Small intestine (tissue), 7 donors: ENCODE measurements at regions not wholly inside any gene's neighbourhood (a gene's known extent, or its start where the extent isn't known, plus 50 kb on each side); places are given as distances from the start of the nearest gene placed in this dataset.

ENCODE experiments used
- DNase-seq, 2 donors: peaks; one replicate each; pipeline versions ENCODE4 v3.0.0 to v3.0.0-alpha.2; 2013
- FAIRE-seq: peaks from 2 replicates; lab custom pipeline; 2012; peaks lifted over from hg19 to GRCh38; lab: Jason Lieb, UNC
- H3K27ac ChIP-seq, 3 donors: one replicate each; pipeline ENCODE4 v1.5.1; 2013; ENCODE audit warnings: low read length in 2 of 3, mild to moderate bottlenecking in 2 of 3, control low read depth in 1 of 3, inconsistent platforms in 1 of 3, low read depth in 1 of 3, moderate library complexity in 1 of 3
- H3K27me3 ChIP-seq, 3 donors: one replicate each; pipeline ENCODE4 v1.6.1; 2013; ENCODE audit warnings: low read length in 3 of 3, inconsistent platforms in 1 of 3; ENCODE audit not compliant: control insufficient read depth in 3 of 3, insufficient read depth in 3 of 3
- H3K36me3 ChIP-seq, 3 donors: one replicate each; pipeline ENCODE4 v1.6.1; 2013; ENCODE audit warnings: low read length in 3 of 3, inconsistent platforms in 1 of 3, low read depth in 1 of 3, mild to moderate bottlenecking in 1 of 3, moderate library complexity in 1 of 3; ENCODE audit not compliant: control insufficient read depth in 3 of 3, insufficient read depth in 2 of 3
- H3K4me1 ChIP-seq, 3 donors: one replicate each; pipeline ENCODE4 v1.6.1; 2013; ENCODE audit warnings: low read length in 2 of 3, inconsistent platforms in 1 of 3, low read depth in 1 of 3, mild to moderate bottlenecking in 1 of 3, moderate library complexity in 1 of 3; ENCODE audit not compliant: control insufficient read depth in 3 of 3, insufficient read depth in 2 of 3
- H3K4me3 ChIP-seq, 3 donors: one replicate each; pipeline ENCODE4 v1.5.1; 2013; ENCODE audit warnings: low read length in 3 of 3, control low read depth in 1 of 3, inconsistent platforms in 1 of 3, low read depth in 1 of 3, mild to moderate bottlenecking in 1 of 3, moderate library complexity in 1 of 3
- H3K9me3 ChIP-seq, 2 donors: one replicate each; pipeline ENCODE4 v1.6.1; 2013; ENCODE audit warnings: low read depth in 1 of 2, low read length in 1 of 2; ENCODE audit not compliant: control insufficient read depth in 2 of 2, insufficient read depth in 1 of 2
- WGBS, 3 donors: extraction: QIAGEN DNeasy Blood & Tissue Kit; methylation state at CpG; one replicate each; pipeline ENCODE4 v1.1.7; 2013; 5-methylcytosine and 5-hydroxymethylcytosine counted together
- donor health status: healthy with polysubstance abuse.
- donor health status: control.
- donor health status: control.
- donor health status: Bipolar disorder and iron deficiency.
- donor health status: healthy.

DNA sequence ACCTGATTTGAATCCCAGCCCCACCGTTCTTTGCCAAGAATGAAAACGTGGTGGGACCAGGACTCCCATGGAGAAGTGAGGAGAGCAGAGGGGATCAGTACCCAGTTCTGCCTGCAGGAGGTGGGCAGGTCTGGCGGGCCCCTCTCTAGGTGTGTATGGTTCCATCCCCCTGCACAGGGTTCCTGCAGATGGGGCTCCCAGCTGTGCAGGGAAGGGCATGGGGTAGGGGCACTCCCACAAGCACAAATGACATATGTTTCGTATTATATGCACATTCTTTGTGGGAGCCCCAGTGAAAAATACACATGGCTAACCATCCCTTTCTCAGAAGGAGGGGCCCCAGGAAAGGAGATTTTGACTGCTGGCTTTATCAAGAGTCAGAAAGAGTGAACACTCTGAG lies 144.6 kb downstream of the PLPP3 start:
- Histone ChIP-seq H3K9me3 (no peaks in the 10 kb centered on the region), H3K36me3 (no peaks in the 10 kb centered on the region)
- FAIRE-seq = no peak

DNA sequence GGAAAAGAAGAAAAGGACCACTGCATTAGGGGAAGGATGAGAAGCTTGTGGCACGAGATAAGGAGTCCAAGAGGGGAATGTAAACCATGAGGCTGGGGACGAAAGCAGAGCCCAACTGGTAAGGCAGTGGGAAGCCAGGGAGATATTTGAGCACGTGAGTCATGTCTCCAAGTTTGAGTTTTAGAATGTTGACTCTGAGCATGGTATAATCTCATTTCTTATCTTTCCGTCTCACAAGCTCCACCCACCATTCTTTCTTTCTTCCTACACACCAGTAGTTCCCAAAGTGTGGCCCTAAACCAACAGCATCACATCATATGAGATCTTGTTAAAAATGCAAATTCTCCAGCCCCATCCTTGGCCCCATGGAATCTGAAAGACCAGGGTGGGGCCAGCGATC lies 145.3 kb downstream of the PLPP3 start:
- DNase-seq = no peak
- Histone ChIP-seq H3K27me3 (peaks cover 0 to 2% (median 0%) of the 10 kb centered on the region in 3 donors), H3K36me3 (no peaks in the 10 kb centered on the region), H3K4me3 (no peak overlapping the region), H3K4me1 (peaks cover 0 to 41% (median 0%) of the 10 kb centered on the region in 3 donors), H3K27ac (no peak overlapping the region), H3K9me3 (no peaks in the 10 kb centered on the region)
- FAIRE-seq = no peak
- 51 to 65% (median 57%) methylated on average over 5 of the region's 5 CpGs for WGBS, 3 donors

More for the DNA sequence above, 144.6 kb downstream of the PLPP3 start:
- 78 to 86% (median 85%) methylated on average over 4 of the region's 4 CpGs for WGBS, 3 donors
- no peak overlapping the region for H3K4me3 ChIP-seq
- DNase-seq = no peak
- H3K27ac ChIP-seq = no peak overlapping the region
- H3K4me1 ChIP-seq = peaks cover 0 to 41% (median 0%) of the 10 kb centered on the region in 3 donors
- H3K27me3 ChIP-seq = peaks cover 0 to 2% (median 0%) of the 10 kb centered on the region in 3 donors

DNA sequence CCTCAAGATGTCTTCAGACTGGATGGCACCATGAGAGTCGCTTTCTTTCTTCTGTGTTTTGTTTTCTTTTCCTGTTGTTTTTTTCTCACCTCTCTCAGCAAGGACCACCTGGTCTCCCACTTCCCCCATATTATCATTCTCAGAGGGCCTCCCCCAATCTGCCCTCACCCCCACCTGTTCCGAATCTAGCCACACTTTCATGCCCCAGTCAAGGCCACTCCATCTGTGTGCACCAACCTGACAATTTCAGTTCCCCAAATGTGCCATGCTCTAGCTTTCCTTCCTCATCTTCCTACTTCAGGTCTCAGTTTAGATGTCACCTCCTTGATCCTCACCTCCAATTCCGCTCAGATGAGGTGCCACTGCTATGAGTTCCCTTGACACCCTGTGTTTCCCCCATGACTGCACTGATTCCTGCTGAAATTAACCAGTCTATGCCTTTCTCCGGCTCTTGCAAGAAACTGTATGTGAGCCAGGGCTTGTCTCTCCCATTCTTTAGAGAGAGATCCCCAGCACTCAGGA lies 146.2 kb downstream of the PLPP3 start:
- H3K36me3 ChIP-seq = no peaks in the 10 kb centered on the region
- FAIRE-seq = no peak
- peaks cover 0 to 2% (median 0%) of the 10 kb centered on the region in 3 donors for H3K27me3 ChIP-seq
- 89 to 92% (median 91%) methylated on average over 4 of the region's 4 CpGs for WGBS, 3 donors
- H3K4me3 ChIP-seq = no peak overlapping the region
- no peak overlapping the region for H3K27ac ChIP-seq
- no peaks in the 10 kb centered on the region for H3K9me3 ChIP-seq
- peaks cover 0 to 41% (median 0%) of the 10 kb centered on the region in 3 donors for H3K4me1 ChIP-seq
- no peak for DNase-seq

DNA sequence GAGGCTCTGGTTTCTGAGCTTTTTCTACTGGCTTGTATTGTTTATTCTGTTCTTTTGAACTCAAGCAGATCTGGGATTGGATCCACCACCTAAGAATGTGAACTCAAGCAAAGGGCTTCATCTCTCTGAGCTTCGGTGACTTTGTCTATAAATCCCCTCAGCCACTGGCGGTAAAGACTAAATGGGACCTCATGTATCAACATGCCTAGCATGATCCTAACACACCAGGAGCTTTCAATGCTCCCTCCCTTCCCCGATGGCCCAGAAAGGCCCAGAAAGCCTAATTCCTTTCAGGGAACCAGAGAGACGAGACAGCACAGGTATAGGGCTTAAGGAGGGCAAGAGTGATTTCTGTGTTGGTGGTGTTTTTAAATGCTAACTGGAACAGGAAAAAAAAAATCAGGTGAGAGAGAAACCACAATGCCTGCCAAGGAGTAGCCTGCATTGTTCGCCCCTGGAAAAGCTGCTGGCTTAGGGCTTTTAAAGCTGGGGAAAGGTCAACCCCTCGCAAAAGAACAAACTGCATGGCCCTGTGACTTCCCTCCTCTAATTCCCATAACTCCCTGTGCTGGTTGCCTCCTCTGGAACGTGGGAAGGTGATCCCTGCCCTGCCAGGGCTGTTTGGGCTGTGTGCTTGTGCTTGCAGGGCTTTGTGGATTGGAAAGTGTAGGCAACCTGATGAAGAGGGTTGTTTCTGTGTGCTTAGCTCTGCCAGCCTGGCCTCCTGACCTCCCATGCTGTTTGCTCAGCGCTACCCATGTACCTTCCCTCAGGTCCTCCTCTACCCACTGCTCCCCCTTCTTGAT lies 147.0 kb downstream of the PLPP3 start:
- H3K9me3 ChIP-seq = no peaks in the 10 kb centered on the region
- no peak overlapping the region for H3K27ac ChIP-seq
- no peak overlapping the region for H3K4me3 ChIP-seq
- H3K27me3 ChIP-seq = peaks cover 0 to 2% (median 0%) of the 10 kb centered on the region in 3 donors
- WGBS, 3 donors = 57 to 71% (median 62%) methylated on average over 8 of the region's 8 CpGs
- H3K36me3 ChIP-seq = no peaks in the 10 kb centered on the region
- peaks cover 0 to 34% (median 0%) of the 10 kb centered on the region in 3 donors for H3K4me1 ChIP-seq
- no peak for FAIRE-seq
- DNase-seq = no peak

DNA sequence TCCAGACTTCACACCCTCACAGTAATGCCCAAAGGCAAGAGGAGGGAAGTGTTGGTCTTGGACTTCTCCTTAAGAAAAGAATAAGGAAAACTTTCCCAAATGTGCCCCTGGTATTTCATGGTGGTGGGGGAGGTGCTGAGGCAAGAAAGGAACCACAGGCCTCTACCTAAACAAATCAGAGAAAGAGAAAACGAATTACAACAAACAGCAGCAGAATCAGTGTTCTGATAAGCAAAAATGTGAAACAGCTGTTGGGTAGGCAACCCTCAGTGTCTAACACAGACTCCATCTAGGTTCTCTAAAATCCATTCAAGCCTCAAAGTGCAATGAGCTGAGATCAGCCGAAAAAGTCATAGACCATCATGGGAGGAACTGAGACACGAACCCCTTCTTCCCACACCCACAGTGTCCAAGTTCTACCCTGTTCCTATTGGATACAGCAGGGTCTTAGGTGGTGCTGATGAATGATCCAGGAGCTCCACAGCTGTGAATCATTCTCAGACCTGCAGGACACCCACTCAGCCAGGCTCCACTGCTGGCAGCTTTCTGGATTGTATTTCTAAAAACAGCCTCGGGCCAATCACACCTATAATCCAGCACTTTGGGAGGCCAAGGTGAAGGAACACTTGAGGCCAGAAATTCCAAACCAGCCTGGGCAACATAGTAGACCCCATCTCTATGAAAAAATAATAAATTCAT lies 149.1 kb downstream of the PLPP3 start:
- 80 to 91% (median 84%) methylated on average over 4 of the region's 4 CpGs for WGBS, 3 donors
- FAIRE-seq (no peak), DNase-seq (no peak)
- Histone ChIP-seq H3K4me3 (no peak overlapping the region), H3K27me3 (peaks cover 0 to 2% (median 0%) of the 10 kb centered on the region in 3 donors), H3K9me3 (no peaks in the 10 kb centered on the region), H3K27ac (no peak overlapping the region), H3K36me3 (no peaks in the 10 kb centered on the region), H3K4me1 (peaks cover 0 to 24% (median 0%) of the 10 kb centered on the region in 3 donors)

DNA sequence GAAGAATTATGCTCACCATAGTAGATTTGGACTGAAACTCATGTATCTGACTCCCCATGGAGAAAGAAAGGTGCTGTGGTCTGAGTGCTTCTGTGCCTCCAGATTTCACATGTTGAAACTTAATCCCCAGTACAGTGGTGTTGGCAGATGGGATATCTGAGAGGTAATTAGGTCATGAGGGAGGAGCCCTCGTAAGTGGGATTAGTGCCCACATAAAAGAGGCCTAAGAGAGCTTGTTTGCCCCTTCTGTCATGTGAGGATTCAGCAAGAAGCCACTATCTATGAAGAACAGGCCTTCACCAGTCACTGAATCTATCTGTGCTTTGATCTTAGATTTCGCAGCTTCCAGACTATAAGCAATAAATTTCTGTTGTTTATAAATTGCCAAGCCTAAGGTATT lies 150.1 kb downstream of the PLPP3 start:
- Histone ChIP-seq H3K4me3 (no peak overlapping the region), H3K36me3 (no peaks in the 10 kb centered on the region), H3K9me3 (no peaks in the 10 kb centered on the region), H3K27ac (no peak overlapping the region), H3K4me1 (peaks cover 0 to 16% (median 0%) of the 10 kb centered on the region in 3 donors), H3K27me3 (peaks cover 0 to 2% (median 0%) of the 10 kb centered on the region in 3 donors)
- no peak for FAIRE-seq
- no peak for DNase-seq
- WGBS, 3 donors = 78 to 89% (median 84%) methylated on average over 2 of the region's 2 CpGs

DNA sequence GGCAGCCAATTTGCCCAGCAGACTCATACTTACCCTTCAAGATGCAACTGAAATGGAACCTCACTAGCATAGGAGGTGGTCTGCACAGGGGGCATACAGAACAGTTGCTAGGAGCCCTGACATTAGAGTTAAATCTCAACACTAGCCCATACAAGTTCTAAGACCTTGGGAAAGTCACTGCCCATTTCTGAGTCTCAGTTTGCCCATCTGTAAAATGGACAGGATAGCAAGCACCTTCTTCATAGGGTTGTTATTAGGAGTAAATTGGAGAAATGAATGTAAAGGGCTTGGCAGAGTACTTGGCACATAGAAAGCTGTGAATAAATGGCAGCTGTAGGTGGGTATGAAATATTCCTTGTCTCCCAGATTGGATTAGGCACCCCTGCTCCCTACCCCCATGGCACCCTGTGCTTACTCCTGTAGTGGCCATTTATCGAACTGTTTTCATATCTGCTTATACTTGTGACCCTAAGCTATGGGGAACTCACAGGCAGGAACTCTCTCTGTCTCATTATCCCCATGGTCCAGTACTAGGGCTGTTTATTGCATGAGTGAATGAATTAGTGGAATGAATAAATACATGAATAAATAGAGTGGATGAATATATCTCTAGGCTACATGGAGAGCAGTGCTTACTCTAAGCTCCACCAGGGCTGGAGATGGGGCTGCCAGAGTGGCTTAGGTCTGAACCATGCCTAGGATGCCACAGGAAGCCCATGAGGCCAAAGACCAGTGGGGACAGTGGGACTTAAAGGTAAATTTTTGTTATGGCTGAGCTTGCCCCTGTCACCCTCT lies 152.6 kb downstream of the PLPP3 start:
- Histone ChIP-seq H3K4me3 (no peak overlapping the region), H3K4me1 (no peaks in the 10 kb centered on the region), H3K9me3 (no peaks in the 10 kb centered on the region), H3K27me3 (peaks cover 0 to 2% (median 0%) of the 10 kb centered on the region in 3 donors), H3K36me3 (no peaks in the 10 kb centered on the region), H3K27ac (no peak overlapping the region)
- WGBS, 3 donors = 71 to 90% (median 88%) methylated on average over 1 of the region's 1 CpG
- no peak for FAIRE-seq
- no peak for DNase-seq
